ENCODE measurements at regions not wholly inside any gene's neighbourhood (a gene's known extent, or its start where the extent isn't known, plus 50 kb on each side); places are given as distances from the start of the nearest gene placed in this dataset.

DNA sequence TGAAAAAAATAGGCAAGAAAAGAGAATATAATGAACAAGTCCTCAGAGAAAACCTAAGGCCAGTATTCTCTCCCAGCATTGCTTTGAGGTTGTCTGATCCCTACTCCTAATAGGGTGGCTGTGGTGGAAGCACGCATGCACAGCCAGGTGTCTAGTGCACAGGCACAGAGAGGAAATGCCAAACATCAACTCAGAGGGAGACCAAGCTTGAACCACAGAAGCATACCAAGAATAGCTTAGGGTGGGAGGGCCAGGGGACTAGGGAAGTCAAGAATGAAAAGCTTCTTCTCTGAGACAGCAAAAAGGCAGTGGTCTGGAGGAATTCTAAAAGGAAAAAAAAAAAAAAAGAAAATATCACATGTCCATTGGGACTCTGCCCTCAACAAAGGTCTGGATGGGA is 244.1 kb upstream of the API5 start:
- FAIRE-seq (no peak), DNase-seq (ENCODE audit: low read depth, low spot score) (no peak)
- Histone ChIP-seq H3K9ac (replicated peaks; ENCODE audit: extremely low read depth, insufficient read depth, low read length) (no peak overlapping the region), H3K4me2 (ENCODE audit: insufficient read depth, low read length) (no peak overlapping the region), H3K36me3 (ENCODE audit: control insufficient read depth in 2 of 2, extremely low read depth in 1 of 2, insufficient read depth in 2 of 2, low read length in 2 of 2) (no peaks in the 10 kb centered on the region), H2AFZ (ENCODE audit: low read depth, low read length) (no peak overlapping the region), H3K4me1 (ENCODE audit: control insufficient read depth, extremely low read depth, insufficient read depth, low read length) (no peaks in the 10 kb centered on the region), H3K27me3 (ENCODE audit: control insufficient read depth in 2 of 2, insufficient read depth in 2 of 2, low read length in 2 of 2) (no peaks in the 10 kb centered on the region), H3K9me1 (replicated peaks; ENCODE audit: control insufficient read depth, extremely low read depth, insufficient read depth, low read length) (no peaks in the 10 kb centered on the region), H3K27ac (ENCODE audit: insufficient read depth, low read depth, low read length) (no peak overlapping the region), H4K20me1 (replicated peaks; ENCODE audit: control insufficient read depth, extremely low read depth, insufficient read depth, low read length) (no peaks in the 10 kb centered on the region), H3K4me3 (replicated peaks in 1 of 3; ENCODE audit: insufficient read depth in 1 of 3, low read depth in 1 of 3, low read length in 3 of 3) (no peak overlapping the region), H3K79me2 (ENCODE audit: control insufficient read depth, insufficient read depth, low read length) (no peaks in the 10 kb centered on the region), H3K9me3 (replicated peaks; ENCODE audit: control insufficient read depth, insufficient read depth, low read length) (peaks cover 4% of the 10 kb centered on the region)
- ChIA-PET CTCF (no interaction called here), POLR2A (no interaction called here)
- TF ChIP-seq JUN (IDR thresholded peaks at IDR 0.05; ENCODE audit: borderline replicate concordance, insufficient read depth, insufficient read length, low read depth) (no peak), GATA2 (IDR thresholded peaks at IDR 0.05; ENCODE audit: insufficient read depth, insufficient read length, low read depth, low read length) (no peak), POLR2AphosphoS5 (IDR thresholded peaks at IDR 0.05; ENCODE audit: insufficient read depth, low read depth, low read length) (no peak), POLR2A (IDR thresholded peaks at IDR 0.05; ENCODE audit: low read depth, low read length) (no peak), FOS (IDR thresholded peaks at IDR 0.05; ENCODE audit: borderline replicate concordance, insufficient read depth, low read length) (no peak), EZH2 (IDR thresholded peaks at IDR 0.05; ENCODE audit: borderline replicate concordance, low read depth, low read length, severe bottlenecking) (no peak), MYC (IDR thresholded peaks at IDR 0.05; ENCODE audit: low read depth, low read length) (no peak)
- TF ChIP-seq, protein P1, sequence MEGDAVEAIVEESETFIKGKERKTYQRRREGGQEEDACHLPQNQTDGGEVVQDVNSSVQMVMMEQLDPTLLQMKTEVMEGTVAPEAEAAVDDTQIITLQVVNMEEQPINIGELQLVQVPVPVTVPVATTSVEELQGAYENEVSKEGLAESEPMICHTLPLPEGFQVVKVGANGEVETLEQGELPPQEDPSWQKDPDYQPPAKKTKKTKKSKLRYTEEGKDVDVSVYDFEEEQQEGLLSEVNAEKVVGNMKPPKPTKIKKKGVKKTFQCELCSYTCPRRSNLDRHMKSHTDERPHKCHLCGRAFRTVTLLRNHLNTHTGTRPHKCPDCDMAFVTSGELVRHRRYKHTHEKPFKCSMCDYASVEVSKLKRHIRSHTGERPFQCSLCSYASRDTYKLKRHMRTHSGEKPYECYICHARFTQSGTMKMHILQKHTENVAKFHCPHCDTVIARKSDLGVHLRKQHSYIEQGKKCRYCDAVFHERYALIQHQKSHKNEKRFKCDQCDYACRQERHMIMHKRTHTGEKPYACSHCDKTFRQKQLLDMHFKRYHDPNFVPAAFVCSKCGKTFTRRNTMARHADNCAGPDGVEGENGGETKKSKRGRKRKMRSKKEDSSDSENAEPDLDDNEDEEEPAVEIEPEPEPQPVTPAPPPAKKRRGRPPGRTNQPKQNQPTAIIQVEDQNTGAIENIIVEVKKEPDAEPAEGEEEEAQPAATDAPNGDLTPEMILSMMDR (IDR thresholded peaks at IDR 0.05; ENCODE audit: extremely low read depth in 1 of 2, insufficient read depth in 1 of 2, low read depth in 1 of 2, low read length in 2 of 2) = no peak
- TF ChIP-seq, protein P2, sequence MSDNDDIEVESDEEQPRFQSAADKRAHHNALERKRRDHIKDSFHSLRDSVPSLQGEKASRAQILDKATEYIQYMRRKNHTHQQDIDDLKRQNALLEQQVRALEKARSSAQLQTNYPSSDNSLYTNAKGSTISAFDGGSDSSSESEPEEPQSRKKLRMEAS (IDR thresholded peaks at IDR 0.05; ENCODE audit: insufficient read depth, insufficient read length) = no peak
- BruUV-seq (replicated peaks) = no TSS peak
- dilution Hi-C loops (cut with MboI; ENCODE audit: extremely low pct_ligation_motif_present, low sequenced_read_pairs) = no loop called here
- intact Hi-C loops (cut with micrococcal nuclease) = loop anchor here (5.0 kb wide), 1 partner anchor 420 kb away; no protein-coding TSS in a partner anchor

Data from endothelial cell of umbilical vein (primary cell).